ENCODE measurements at regions not wholly inside any gene's neighbourhood (a gene's known extent, or its start where the extent isn't known, plus 50 kb on each side); places are given as distances from the start of the nearest gene placed in this dataset.

GRCh38 chr4:164485136-164485535 is 268.8 kb upstream of the SMIM31 start (continued):
- TF ChIP-seq ZNF658 (tag by site-specific recombination; IDR thresholded peaks at IDR 0.05): no peak
- TF ChIP-seq ZNF518A (tag by site-specific recombination; conservative IDR thresholded peaks at IDR 0.05; ENCODE audit: low read depth): no peak
- TF ChIP-seq ZNF121 (tag by site-specific recombination; IDR thresholded peaks at IDR 0.05): no peak
- no peak for TF ChIP-seq ZFHX2 (tag by site-specific recombination; conservative IDR thresholded peaks at IDR 0.05)
- no peak for TF ChIP-seq ZNF510 (tag by site-specific recombination; IDR thresholded peaks at IDR 0.05; ENCODE audit: insufficient replicate concordance)
- TF ChIP-seq ZNF580 (tag by site-specific recombination; IDR thresholded peaks at IDR 0.05): no peak
- no peak for TF ChIP-seq ZNF398 (tag by site-specific recombination; IDR thresholded peaks at IDR 0.05)

- H3K4me1 ChIP-seq (ENCODE audit: control insufficient read depth, insufficient read depth, low read length): no peaks in the 10 kb centered on the region
- CTCF ChIA-PET: no interaction called here
- H3K4me3 ChIP-seq (ENCODE audit: low read depth, low read length): no peak overlapping the region
- POLR2A ChIA-PET: no interaction called here
- no peaks in the 10 kb centered on the region for H3K9me3 ChIP-seq (ENCODE audit: control insufficient read depth, insufficient read depth, low read depth, low read length)
- H3K27ac ChIP-seq (ENCODE audit: extremely low read depth, low read depth, low read length): no peak overlapping the region
- TF ChIP-seq ZBTB10 (tag by site-specific recombination; IDR thresholded peaks at IDR 0.05) (no peak), HOXD13 (CRISPR knock-in tag; IDR thresholded peaks at IDR 0.05; ENCODE audit: borderline replicate concordance) (no peak), ZNF76 (tag by site-specific recombination; IDR thresholded peaks at IDR 0.05; ENCODE audit: borderline replicate concordance, low read depth) (no peak), ZNF248 (tag by site-specific recombination; IDR thresholded peaks at IDR 0.05) (no peak), KLF16 (tag by site-specific recombination; IDR thresholded peaks at IDR 0.05) (no peak)
- H3K36me3 ChIP-seq (ENCODE audit: control insufficient read depth in 2 of 2, insufficient read depth in 1 of 2, low read length in 2 of 2): no peaks in the 10 kb centered on the region
Measured at GRCh38 chr4:164488114-164488513, 265.8 kb upstream of the SMIM31 start.

GRCh38 chr4:164501074-164501473 is 252.9 kb upstream of the SMIM31 start:
- Histone ChIP-seq H3K27ac (ENCODE audit: extremely low read depth, low read depth, low read length) (no peak overlapping the region), H3K9me3 (ENCODE audit: control insufficient read depth, insufficient read depth, low read depth, low read length) (no peaks in the 10 kb centered on the region), H3K36me3 (ENCODE audit: control insufficient read depth in 2 of 2, insufficient read depth in 1 of 2, low read length in 2 of 2) (no peaks in the 10 kb centered on the region), H3K4me3 (ENCODE audit: low read depth, low read length) (no peak overlapping the region), H3K4me1 (ENCODE audit: control insufficient read depth, insufficient read depth, low read length) (no peaks in the 10 kb centered on the region)
- ChIA-PET CTCF (no interaction called here), POLR2A (no interaction called here)
- TF ChIP-seq PRDM1 (tag by site-specific recombination; IDR thresholded peaks at IDR 0.05) (no peak), REPIN1 (tag by site-specific recombination; IDR thresholded peaks at IDR 0.05; ENCODE audit: low read depth) (no peak), ZNF10 (tag by site-specific recombination; IDR thresholded peaks at IDR 0.05) (no peak), REST (tag by site-specific recombination; IDR thresholded peaks at IDR 0.05) (no peak), WT1 (tag by site-specific recombination; IDR thresholded peaks at IDR 0.05) (no peak), ZNF138 (tag by site-specific recombination; IDR thresholded peaks at IDR 0.05; ENCODE audit: borderline replicate concordance) (no peak), ZBTB44 (tag by site-specific recombination; IDR thresholded peaks at IDR 0.05) (no peak)
